Heart left ventricle (tissue), 16 donors: ENCODE measurements at regions not wholly inside any gene's neighbourhood (a gene's known extent, or its start where the extent isn't known, plus 50 kb on each side); places are given as distances from the start of the nearest gene placed in this dataset.

Source experiments
- ATAC-seq, 4 donors: fragments of 200-7000 bp; cut with Tn5 transposase; one replicate each; pipeline ENCODE4 v1.9.1; 2020 to 2022; ENCODE audit warnings: moderate library complexity in 4 of 4, mild to moderate bottlenecking in 3 of 4, moderate number of reproducible peaks in 1 of 4
- DNase-seq, 5 donors: peaks; one replicate each; pipeline ENCODE4 v3.0.0-alpha.2; 2020
- H3K27ac ChIP-seq, 12 donors: fragments of 200-600 bp; sonication (generic) in 4 of 12; one replicate each; pipeline versions ENCODE4 v1.5.0 to v1.8.0; 2016 to 2022; ENCODE audit warnings: mild to moderate bottlenecking in 2 of 12
- H3K27me3 ChIP-seq, 9 donors: fragments of 200-600 bp; sonication (generic) in 2 of 9; one replicate each; pipeline versions ENCODE4 v1.5.1 to v1.8.0; 2016 to 2022; ENCODE audit warnings: mild to moderate bottlenecking in 3 of 9
- H3K36me3 ChIP-seq, 9 donors: fragments of 200-600 bp; sonication (generic) in 2 of 9; one replicate each; pipeline versions ENCODE4 v1.5.0 to v1.8.0; 2018 to 2022; ENCODE audit warnings: mild to moderate bottlenecking in 2 of 9
- H3K4me1 ChIP-seq, 12 donors: fragments of 200-600 bp; sonication (generic) in 4 of 12; one replicate each; pipeline versions ENCODE4 v1.5.0 to v1.8.0; 2016 to 2022; ENCODE audit warnings: mild to moderate bottlenecking in 3 of 12
- H3K4me3 ChIP-seq, 12 donors: fragments of 200-600 bp; sonication (generic) in 4 of 12; one replicate each; pipeline versions ENCODE4 v1.5.0 to v1.8.0; 2017 to 2022; ENCODE audit warnings: mild to moderate bottlenecking in 9 of 12, moderate library complexity in 4 of 12
- H3K9me3 ChIP-seq, 12 donors: fragments of 200-600 bp; sonication (generic) in 4 of 12; one replicate each; pipeline versions ENCODE4 v1.5.0 to v1.8.0; 2016 to 2022; ENCODE audit warnings: mild to moderate bottlenecking in 1 of 12
- CTCF ChIP-seq, 12 donors: fragments of 200-600 bp; sonication (generic) in 4 of 12; IDR thresholded peaks; one replicate each; pipeline versions ENCODE4 v1.5.0 to v1.8.0; 2018 to 2022; ENCODE audit warnings: antibody characterized with exemption in 12 of 12, mild to moderate bottlenecking in 5 of 12
- POLR2A ChIP-seq, 2 donors: fragments of 450-650 bp; IDR thresholded peaks; one replicate each; pipeline ENCODE4 v1.6.1; 2017; ENCODE audit warnings: antibody characterized with exemption in 2 of 2, mild to moderate bottlenecking in 2 of 2, moderate library complexity in 2 of 2
- WGBS, 4 donors: extraction: QIAGEN DNeasy Blood & Tissue Kit in 2 of 4; methylation state at CpG; one replicate each; pipeline versions ENCODE4 v1.1.5 to v1.1.7; 2013 to 2018; 5-methylcytosine and 5-hydroxymethylcytosine counted together
- intact Hi-C, 10 donors: fragments of 100-400 bp; cut with DNase I; formaldehyde crosslinking; loops; one replicate each; pipeline versions ENCODE4 v1.11.1 to v1.14.2; 2022
- donor health status: ischemic (EF 13 %, LVEDD 7.1; RV severe dilation, severe dysfunction).
- donor health status: healthy with polysubstance abuse.
- donor health status: DM: no; HTN: yes; CAD: no.
- donor health status: DM: no; HTN: no; CAD: no.
- donor health status: ischemic (EF 25% LVEDD 6.9; RV normal size, moderate dysfunction).
- donor health status: ischemic (EF 25% LVEDD 5.7; RV mildly dilated, moderate dysfunction).
- donor health status: healthy.
- donor health status: DM: yes; HTN: yes; CAD: no.
- donor health status: ischemic (EF 35%, LVEDD 5.7; RV mildly dilated, moderate dysfunction).
- donor health status: nonischemic (EF 11% LVEDD 7.7; RV severe dilation, severe dysfunction).
- donor health status: DM: yes; HTN: yes; CAD: no.
- donor health status: PGD.
- donor health status: ischemic (EF 29% LVEDD 5.4; RV normal size, mild dysfunction).
- donor health status: nonischemic (EF 23%, LVEDD 6.1; RV moderate dilation, normal function).

- Histone ChIP-seq H3K4me1 (no peaks in the 10 kb centered on the region), H3K36me3 (no peaks in the 10 kb centered on the region), H3K9me3 (no peaks in the 10 kb centered on the region), H3K4me3 (no peak overlapping the region), H3K27me3 (no peaks in the 10 kb centered on the region), H3K27ac (no peak overlapping the region)
- ATAC-seq (no peak), DNase-seq (no peak)
- TF ChIP-seq POLR2A (IDR thresholded peaks at IDR 0.05) (no peak), CTCF (IDR thresholded peaks at IDR 0.05) (no peak)
- WGBS, 4 donors, result 81 to 86% (median 82%) methylated on average over 18 to 20 of the region's 20 CpGs
- intact Hi-C loops, result no loop called here
Observed at GRCh38 chr5:2338686-2339085, 412.8 kb downstream of the IRX2 start.

- ATAC-seq, result no peak
- no peaks in the 10 kb centered on the region for H3K4me1 ChIP-seq
- no peak overlapping the region for H3K4me3 ChIP-seq
- H3K36me3 ChIP-seq, result no peaks in the 10 kb centered on the region
- DNase-seq, result no peak
- TF ChIP-seq CTCF (IDR thresholded peaks at IDR 0.05) (no peak), POLR2A (IDR thresholded peaks at IDR 0.05) (no peak)
- 67 to 82% (median 75%) methylated on average over 11 to 13 of the region's 13 CpGs for WGBS, 4 donors
- H3K27me3 ChIP-seq, result no peaks in the 10 kb centered on the region
- no peak overlapping the region for H3K27ac ChIP-seq
- H3K9me3 ChIP-seq, result no peaks in the 10 kb centered on the region
- intact Hi-C loops, result no loop called here
Observed at GRCh38 chr5:2335733-2336515, 415.6 kb downstream of the IRX2 start.

DNA sequence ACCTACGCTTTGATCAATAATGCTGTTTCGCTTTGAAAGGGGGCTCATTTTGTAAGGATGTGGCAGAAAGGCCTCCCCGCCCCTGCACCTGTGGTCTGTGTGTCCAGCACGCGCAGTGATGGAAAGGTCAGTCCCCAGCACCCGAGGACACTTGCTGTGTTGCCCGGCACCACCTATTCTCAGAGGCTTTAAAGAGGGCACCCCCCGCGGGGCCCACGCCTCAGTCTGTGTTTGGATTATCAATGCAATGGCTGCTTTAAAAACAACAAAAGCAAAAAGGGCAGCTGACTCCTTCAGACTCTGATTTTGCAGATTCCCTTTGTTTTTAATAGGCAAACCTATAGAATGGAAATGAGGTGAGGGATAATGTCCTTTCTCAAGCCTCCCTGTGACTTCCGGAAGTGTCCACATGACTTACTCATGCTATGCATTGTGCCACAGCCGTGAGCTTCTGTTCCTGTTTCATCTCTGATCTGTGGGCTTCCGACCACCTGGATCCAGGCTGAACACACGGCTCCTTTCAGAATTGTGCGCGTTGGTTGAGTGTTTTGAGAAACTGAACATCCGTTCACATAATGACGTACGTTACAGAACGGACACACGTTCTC is 416.2 kb downstream of the IRX2 start:
- H3K27ac ChIP-seq, result no peak overlapping the region
- intact Hi-C loops, result no loop called here
- DNase-seq (no peak), ATAC-seq (no peak)
- no peaks in the 10 kb centered on the region for H3K9me3 ChIP-seq
- no peak for TF ChIP-seq POLR2A (IDR thresholded peaks at IDR 0.05)
- TF ChIP-seq CTCF (IDR thresholded peaks at IDR 0.05), result no peak
- H3K4me3 ChIP-seq, result no peak overlapping the region
- 71 to 82% (median 77%) methylated on average over 21 of the region's 21 CpGs for WGBS, 4 donors
- no peaks in the 10 kb centered on the region for H3K27me3 ChIP-seq
- no peaks in the 10 kb centered on the region for H3K36me3 ChIP-seq
- H3K4me1 ChIP-seq, result no peaks in the 10 kb centered on the region

- no peaks in the 10 kb centered on the region for H3K9me3 ChIP-seq
- intact Hi-C loops, result no loop called here
- no peaks in the 10 kb centered on the region for H3K36me3 ChIP-seq
- no peak overlapping the region for H3K4me3 ChIP-seq
- 35 to 61% (median 48%) methylated on average over 11 to 24 of the region's 24 CpGs for WGBS, 4 donors
- H3K27me3 ChIP-seq, result no peaks in the 10 kb centered on the region
- ATAC-seq (no peak), DNase-seq (no peak)
- no peak overlapping the region for H3K27ac ChIP-seq
- TF ChIP-seq CTCF (IDR thresholded peaks at IDR 0.05) (no peak), POLR2A (IDR thresholded peaks at IDR 0.05) (no peak)
- H3K4me1 ChIP-seq, result no peaks in the 10 kb centered on the region
Observed at GRCh38 chr5:2334719-2335118, 416.8 kb downstream of the IRX2 start.
